ENCODE measurements at regions not wholly inside any gene's neighbourhood (a gene's known extent, or its start where the extent isn't known, plus 50 kb on each side); places are given as distances from the start of the nearest gene placed in this dataset.

- H3K27ac ChIP-seq (ENCODE audit: low read length) = no peak overlapping the region
- DNase-seq (no peak), ATAC-seq (no peak)
- intact Hi-C loops (cut with DNase I) = no loop called here
- H3K4me1 ChIP-seq (ENCODE audit: control insufficient read depth, insufficient read depth, low read length) = no peaks in the 10 kb centered on the region
- H3K4me3 ChIP-seq (ENCODE audit: low read length) = no peak overlapping the region
- no peaks in the 10 kb centered on the region for H3K27me3 ChIP-seq (ENCODE audit: control insufficient read depth, insufficient read depth)
- H3K9me3 ChIP-seq (ENCODE audit: control insufficient read depth, low read length) = no peaks in the 10 kb centered on the region
Observed at GRCh38 chr4:144371485-144371884, 231.0 kb upstream of the GYPA start.

- Histone ChIP-seq H3K4me1 (ENCODE audit: control insufficient read depth, insufficient read depth, low read length) (no peaks in the 10 kb centered on the region), H3K27me3 (ENCODE audit: control insufficient read depth, insufficient read depth) (no peaks in the 10 kb centered on the region), H3K4me3 (ENCODE audit: low read length) (no peak overlapping the region), H3K9me3 (ENCODE audit: control insufficient read depth, low read length) (no peaks in the 10 kb centered on the region), H3K27ac (ENCODE audit: low read length) (no peak overlapping the region)
- WGBS = 83% methylated on average over 5 of the region's 5 CpGs
- ATAC-seq (no peak), DNase-seq (no peak)
- intact Hi-C loops (cut with DNase I) = no loop called here
Observed at GRCh38 chr4:144374065-144374464, 233.5 kb upstream of the GYPA start.

GRCh38 chr4:144376866-144377265 lies 236.3 kb upstream of the GYPA start:
- Histone ChIP-seq H3K27me3 (ENCODE audit: control insufficient read depth, insufficient read depth) (no peaks in the 10 kb centered on the region), H3K4me3 (ENCODE audit: low read length) (no peak overlapping the region), H3K4me1 (ENCODE audit: control insufficient read depth, insufficient read depth, low read length) (no peaks in the 10 kb centered on the region), H3K9me3 (ENCODE audit: control insufficient read depth, low read length) (no peaks in the 10 kb centered on the region), H3K27ac (ENCODE audit: low read length) (no peak overlapping the region)
- ATAC-seq (no peak), DNase-seq (no peak)
- 75% methylated on average over 2 of the region's 2 CpGs for WGBS
- intact Hi-C loops (cut with DNase I) = no loop called here

- Histone ChIP-seq H3K9me3 (ENCODE audit: control insufficient read depth, low read length) (no peaks in the 10 kb centered on the region), H3K27ac (ENCODE audit: low read length) (no peak overlapping the region), H3K4me3 (ENCODE audit: low read length) (no peak overlapping the region), H3K4me1 (ENCODE audit: control insufficient read depth, insufficient read depth, low read length) (no peaks in the 10 kb centered on the region), H3K27me3 (ENCODE audit: control insufficient read depth, insufficient read depth) (no peaks in the 10 kb centered on the region)
- DNase-seq (no peak), ATAC-seq (no peak)
- intact Hi-C loops (cut with DNase I) = no loop called here
- 63% methylated on average over 1 of the region's 1 CpG for whole genome bisulfite sequencing
Observed at GRCh38 chr4:144384408-144384807, 243.9 kb upstream of the GYPA start.

GRCh38 chr4:144399927-144400326 lies 246.0 kb upstream of the HHIP start:
- Histone ChIP-seq H3K27ac (ENCODE audit: low read length) (no peak overlapping the region), H3K27me3 (ENCODE audit: control insufficient read depth, insufficient read depth) (no peaks in the 10 kb centered on the region), H3K4me1 (ENCODE audit: control insufficient read depth, insufficient read depth, low read length) (no peaks in the 10 kb centered on the region), H3K9me3 (ENCODE audit: control insufficient read depth, low read length) (no peaks in the 10 kb centered on the region), H3K4me3 (ENCODE audit: low read length) (no peak overlapping the region)
- intact Hi-C loops (cut with DNase I) = no loop called here
- 30% methylated on average over 2 of the region's 2 CpGs for WGBS
- no peak for DNase-seq
- ATAC-seq = peak in 1 of 2 donors; percentile 69

- no peak overlapping the region for H3K27ac ChIP-seq (ENCODE audit: low read length)
- H3K9me3 ChIP-seq (ENCODE audit: control insufficient read depth, low read length) = no peaks in the 10 kb centered on the region
- ATAC-seq (no peak), DNase-seq (no peak)
- no peak overlapping the region for H3K4me3 ChIP-seq (ENCODE audit: low read length)
- no peaks in the 10 kb centered on the region for H3K4me1 ChIP-seq (ENCODE audit: control insufficient read depth, insufficient read depth, low read length)
- H3K27me3 ChIP-seq (ENCODE audit: control insufficient read depth, insufficient read depth) = no peaks in the 10 kb centered on the region
- intact Hi-C loops (cut with DNase I) = no loop called here
- WGBS = 73% methylated on average over 2 of the region's 2 CpGs
Observed at GRCh38 chr4:144402176-144402575, 243.8 kb upstream of the HHIP start.

- Histone ChIP-seq H3K27me3 (ENCODE audit: control insufficient read depth, insufficient read depth) (no peaks in the 10 kb centered on the region), H3K9me3 (ENCODE audit: control insufficient read depth, low read length) (no peaks in the 10 kb centered on the region), H3K4me3 (ENCODE audit: low read length) (no peak overlapping the region), H3K4me1 (ENCODE audit: control insufficient read depth, insufficient read depth, low read length) (no peaks in the 10 kb centered on the region), H3K27ac (ENCODE audit: low read length) (no peak overlapping the region)
- 56% methylated on average over 1 of the region's 1 CpG for WGBS
- DNase-seq = no peak
- ATAC-seq = no peak
- intact Hi-C loops (cut with DNase I) = no loop called here
Observed at GRCh38 chr4:144402999-144403398, 243.0 kb upstream of the HHIP start.

GRCh38 chr4:144403893-144404292 lies 242.1 kb upstream of the HHIP start:
- 50% methylated on average over 1 of the region's 1 CpG for WGBS
- H3K4me1 ChIP-seq (ENCODE audit: control insufficient read depth, insufficient read depth, low read length) = no peaks in the 10 kb centered on the region
- no peaks in the 10 kb centered on the region for H3K27me3 ChIP-seq (ENCODE audit: control insufficient read depth, insufficient read depth)
- no peak overlapping the region for H3K27ac ChIP-seq (ENCODE audit: low read length)
- H3K4me3 ChIP-seq (ENCODE audit: low read length) = no peak overlapping the region
- ATAC-seq = no peak
- intact Hi-C loops (cut with DNase I) = no loop called here
- DNase-seq = no peak
- no peaks in the 10 kb centered on the region for H3K9me3 ChIP-seq (ENCODE audit: control insufficient read depth, low read length)

- WGBS = 59% methylated on average over 4 of the region's 4 CpGs
- H3K9me3 ChIP-seq (ENCODE audit: control insufficient read depth, low read length) = no peaks in the 10 kb centered on the region
- no peak overlapping the region for H3K27ac ChIP-seq (ENCODE audit: low read length)
- H3K27me3 ChIP-seq (ENCODE audit: control insufficient read depth, insufficient read depth) = no peaks in the 10 kb centered on the region
- ATAC-seq (no peak), DNase-seq (no peak)
- no peak overlapping the region for H3K4me3 ChIP-seq (ENCODE audit: low read length)
- no peaks in the 10 kb centered on the region for H3K4me1 ChIP-seq (ENCODE audit: control insufficient read depth, insufficient read depth, low read length)
- intact Hi-C loops (cut with DNase I) = no loop called here
Observed at GRCh38 chr4:144409525-144409924, 236.4 kb upstream of the HHIP start.

GRCh38 chr4:144410230-144410783 lies 235.6 kb upstream of the HHIP start:
- ATAC-seq (no peak), DNase-seq (no peak)
- H3K4me3 ChIP-seq (ENCODE audit: low read length) = no peak overlapping the region
- no peak overlapping the region for H3K27ac ChIP-seq (ENCODE audit: low read length)
- H3K27me3 ChIP-seq (ENCODE audit: control insufficient read depth, insufficient read depth) = no peaks in the 10 kb centered on the region
- intact Hi-C loops (cut with DNase I) = no loop called here
- no peaks in the 10 kb centered on the region for H3K9me3 ChIP-seq (ENCODE audit: control insufficient read depth, low read length)
- H3K4me1 ChIP-seq (ENCODE audit: control insufficient read depth, insufficient read depth, low read length) = no peaks in the 10 kb centered on the region
- 77% methylated on average over 2 of the region's 2 CpGs for WGBS

- H3K4me1 ChIP-seq (ENCODE audit: control insufficient read depth, insufficient read depth, low read length) = no peaks in the 10 kb centered on the region
- H3K4me3 ChIP-seq (ENCODE audit: low read length) = no peak overlapping the region
- WGBS = 61% methylated on average over 1 of the region's 1 CpG
- no peak overlapping the region for H3K27ac ChIP-seq (ENCODE audit: low read length)
- intact Hi-C loops (cut with DNase I) = no loop called here
- H3K9me3 ChIP-seq (ENCODE audit: control insufficient read depth, low read length) = no peaks in the 10 kb centered on the region
- ATAC-seq (no peak), DNase-seq (no peak)
- no peaks in the 10 kb centered on the region for H3K27me3 ChIP-seq (ENCODE audit: control insufficient read depth, insufficient read depth)
Observed at GRCh38 chr4:144411119-144411518, 234.8 kb upstream of the HHIP start.

GRCh38 chr4:144411700-144412099 lies 234.3 kb upstream of the HHIP start:
- Histone ChIP-seq H3K9me3 (ENCODE audit: control insufficient read depth, low read length) (no peaks in the 10 kb centered on the region), H3K4me3 (ENCODE audit: low read length) (no peak overlapping the region), H3K27ac (ENCODE audit: low read length) (no peak overlapping the region), H3K27me3 (ENCODE audit: control insufficient read depth, insufficient read depth) (no peaks in the 10 kb centered on the region), H3K4me1 (ENCODE audit: control insufficient read depth, insufficient read depth, low read length) (no peaks in the 10 kb centered on the region)
- no peak for DNase-seq
- intact Hi-C loops (cut with DNase I) = no loop called here
- no peak for ATAC-seq

Measured in right cardiac atrium (tissue), 5 donors.